Activated T-cell treated with anti-CD3 and anti-CD28 coated beads, Interleukin-2, amount 50 U/mL, for 24 hours (primary cell): ENCODE measurements at regions not wholly inside any gene's neighbourhood (a gene's known extent, or its start where the extent isn't known, plus 50 kb on each side); places are given as distances from the start of the nearest gene placed in this dataset.

Source experiments
- DNase-seq: peaks from one replicate; pipeline ENCODE4 v3.0.0-alpha.2; 2020
- H3K27ac Mint-ChIP-seq: 2 replicates; pipeline ENCODE4 v1.8.0; 2020; ENCODE audit warnings: mild to moderate bottlenecking, mixed read lengths
- H3K27me3 Mint-ChIP-seq: 2 replicates; pipeline ENCODE4 v1.8.0; 2020; ENCODE audit warnings: mixed read lengths
- H3K36me3 Mint-ChIP-seq: 2 replicates; pipeline ENCODE4 v1.8.0; 2020; ENCODE audit warnings: low read depth, mixed read lengths
- H3K4me1 Mint-ChIP-seq: 2 replicates; pipeline ENCODE4 v1.8.0; 2020; ENCODE audit warnings: low read depth, mixed read lengths
- H3K4me3 Mint-ChIP-seq: 2 replicates; pipeline ENCODE4 v1.8.0; 2020; ENCODE audit warnings: mild to moderate bottlenecking, moderate library complexity, mixed read lengths
- H3K9me3 Mint-ChIP-seq: 2 replicates; pipeline ENCODE4 v1.8.0; 2020; ENCODE audit warnings: mixed read lengths

GRCh38 chr11:133787379-133788141, 57.8 kb downstream of the SPATA19 start:
- no peak for DNase-seq
- peaks cover 3% of the 10 kb centered on the region for H3K4me1 Mint-ChIP-seq
- H3K27me3 Mint-ChIP-seq, result peaks cover 61% of the 10 kb centered on the region
- peaks cover 2% of the 10 kb centered on the region for H3K9me3 Mint-ChIP-seq
- no peak overlapping the region for H3K4me3 Mint-ChIP-seq
- H3K27ac Mint-ChIP-seq, result no peak overlapping the region
- no peaks in the 10 kb centered on the region for H3K36me3 Mint-ChIP-seq

- H3K9me3 Mint-ChIP-seq, result no peaks in the 10 kb centered on the region
- DNase-seq, result no peak
- H3K27me3 Mint-ChIP-seq, result peaks cover 55% of the 10 kb centered on the region
- H3K27ac Mint-ChIP-seq, result no peak overlapping the region
- no peak overlapping the region for H3K4me3 Mint-ChIP-seq
- no peaks in the 10 kb centered on the region for H3K36me3 Mint-ChIP-seq
- H3K4me1 Mint-ChIP-seq, result peaks cover 3% of the 10 kb centered on the region
Observed at GRCh38 chr11:133785795-133786340, 59.4 kb downstream of the SPATA19 start.

DNA sequence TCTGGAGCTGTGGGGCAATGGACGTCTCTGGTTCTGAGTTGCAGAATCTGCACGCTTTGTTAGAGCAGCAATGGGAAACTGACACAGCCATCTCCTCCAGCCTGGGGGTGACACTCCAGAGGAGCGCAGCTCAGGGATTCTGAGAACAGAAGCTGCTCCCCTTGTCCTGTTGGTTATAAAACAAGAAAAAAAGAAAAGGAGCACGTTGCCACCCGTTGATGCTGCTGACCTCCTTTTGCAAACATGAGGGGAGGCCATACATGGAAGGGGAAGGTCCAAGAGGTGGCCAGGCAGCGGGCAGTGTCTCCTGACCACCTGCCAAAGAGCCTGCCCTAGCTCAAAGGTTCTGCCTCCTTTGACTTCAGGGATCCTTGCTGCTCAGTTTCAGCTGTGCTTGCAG, 61.0 kb downstream of the SPATA19 start:
- no peak overlapping the region for H3K27ac Mint-ChIP-seq
- H3K4me3 Mint-ChIP-seq, result no peak overlapping the region
- H3K36me3 Mint-ChIP-seq, result no peaks in the 10 kb centered on the region
- H3K9me3 Mint-ChIP-seq, result peaks cover under 1% of the 10 kb centered on the region
- DNase-seq, result no peak
- H3K27me3 Mint-ChIP-seq, result peaks cover 45% of the 10 kb centered on the region
- H3K4me1 Mint-ChIP-seq, result peaks cover 3% of the 10 kb centered on the region

GRCh38 chr11:133782116-133782725, 63.1 kb downstream of the SPATA19 start:
- Mint-ChIP-seq H3K9me3 (peaks cover 5% of the 10 kb centered on the region), H3K4me1 (peaks cover under 1% of the 10 kb centered on the region), H3K36me3 (no peaks in the 10 kb centered on the region), H3K27ac (no peak overlapping the region), H3K4me3 (no peak overlapping the region), H3K27me3 (peaks cover 27% of the 10 kb centered on the region)
- DNase-seq, result no peak

DNA sequence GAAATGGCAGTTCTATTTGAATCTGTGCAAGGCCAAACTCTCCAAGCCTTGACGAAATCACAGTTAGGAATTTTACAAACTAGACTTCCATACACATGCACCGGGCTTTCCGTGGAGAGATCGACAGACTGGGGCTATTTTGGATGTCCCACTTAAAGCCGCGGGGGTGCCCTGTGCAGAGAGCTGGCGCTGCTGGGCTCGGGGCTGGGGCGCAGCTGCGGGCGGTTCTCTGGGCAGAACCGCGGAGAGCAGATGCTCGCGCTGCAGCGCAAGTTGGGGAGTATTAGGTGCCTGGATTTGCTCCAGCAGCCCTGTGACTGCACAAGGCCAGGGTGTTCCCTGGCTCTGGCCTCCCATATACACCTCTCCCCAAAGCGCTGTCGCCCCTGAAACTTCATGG, 67.2 kb downstream of the SPATA19 start:
- Mint-ChIP-seq H3K4me3 (no peak overlapping the region), H3K27ac (no peak overlapping the region), H3K36me3 (no peaks in the 10 kb centered on the region)

GRCh38 chr11:133776671-133777367, 68.5 kb downstream of the SPATA19 start:
- Mint-ChIP-seq H3K27me3 (peaks cover 2% of the 10 kb centered on the region), H3K4me1 (no peaks in the 10 kb centered on the region), H3K27ac (no peak overlapping the region), H3K4me3 (no peak overlapping the region), H3K36me3 (no peaks in the 10 kb centered on the region), H3K9me3 (peaks cover 13% of the 10 kb centered on the region)
- DNase-seq, result no peak

More for the DNA sequence above, 67.2 kb downstream of the SPATA19 start:
- Mint-ChIP-seq H3K27me3 (peaks cover 5% of the 10 kb centered on the region), H3K4me1 (no peaks in the 10 kb centered on the region), H3K9me3 (peaks cover 13% of the 10 kb centered on the region)
- DNase-seq, result no peak

- H3K27me3 Mint-ChIP-seq, result peaks cover 12% of the 10 kb centered on the region
- H3K4me3 Mint-ChIP-seq, result no peak overlapping the region
- no peaks in the 10 kb centered on the region for H3K4me1 Mint-ChIP-seq
- no peak overlapping the region for H3K27ac Mint-ChIP-seq
- H3K36me3 Mint-ChIP-seq, result no peaks in the 10 kb centered on the region
- H3K9me3 Mint-ChIP-seq, result peaks cover 10% of the 10 kb centered on the region
- no peak for DNase-seq
Observed at GRCh38 chr11:133762538-133762937, 82.8 kb downstream of the SPATA19 start.

- Mint-ChIP-seq H3K27me3 (peaks cover 6% of the 10 kb centered on the region), H3K4me3 (no peak overlapping the region), H3K27ac (no peak overlapping the region), H3K9me3 (peaks cover 4% of the 10 kb centered on the region), H3K4me1 (no peaks in the 10 kb centered on the region), H3K36me3 (no peaks in the 10 kb centered on the region)
- DNase-seq, result no peak
Observed at GRCh38 chr11:133753150-133753549, 92.2 kb downstream of the SPATA19 start.

GRCh38 chr11:133749841-133750240, 95.5 kb downstream of the SPATA19 start:
- DNase-seq, result no peak
- no peaks in the 10 kb centered on the region for H3K4me1 Mint-ChIP-seq
- no peak overlapping the region for H3K4me3 Mint-ChIP-seq
- no peak overlapping the region for H3K27ac Mint-ChIP-seq
- H3K36me3 Mint-ChIP-seq, result no peaks in the 10 kb centered on the region
- H3K9me3 Mint-ChIP-seq, result no peaks in the 10 kb centered on the region
- peaks cover 11% of the 10 kb centered on the region for H3K27me3 Mint-ChIP-seq

GRCh38 chr11:133747409-133747808, 97.9 kb downstream of the SPATA19 start:
- no peaks in the 10 kb centered on the region for H3K4me1 Mint-ChIP-seq
- no peak for DNase-seq
- H3K4me3 Mint-ChIP-seq, result no peak overlapping the region
- no peaks in the 10 kb centered on the region for H3K9me3 Mint-ChIP-seq
- H3K36me3 Mint-ChIP-seq, result no peaks in the 10 kb centered on the region
- H3K27ac Mint-ChIP-seq, result no peak overlapping the region
- H3K27me3 Mint-ChIP-seq, result peaks cover 11% of the 10 kb centered on the region

- no peaks in the 10 kb centered on the region for H3K4me1 Mint-ChIP-seq
- no peaks in the 10 kb centered on the region for H3K36me3 Mint-ChIP-seq
- no peaks in the 10 kb centered on the region for H3K9me3 Mint-ChIP-seq
- H3K4me3 Mint-ChIP-seq, result no peak overlapping the region
- H3K27ac Mint-ChIP-seq, result no peak overlapping the region
- DNase-seq, result no peak
- peaks cover 11% of the 10 kb centered on the region for H3K27me3 Mint-ChIP-seq
Observed at GRCh38 chr11:133746663-133747306, 98.5 kb downstream of the SPATA19 start.

- Mint-ChIP-seq H3K36me3 (no peaks in the 10 kb centered on the region), H3K4me3 (no peak overlapping the region), H3K27me3 (peaks cover 11% of the 10 kb centered on the region), H3K9me3 (no peaks in the 10 kb centered on the region), H3K4me1 (no peaks in the 10 kb centered on the region), H3K27ac (no peak overlapping the region)
- DNase-seq, result no peak
Observed at GRCh38 chr11:133745791-133746190, 99.5 kb downstream of the SPATA19 start.

- Mint-ChIP-seq H3K9me3 (peaks cover 4% of the 10 kb centered on the region), H3K27me3 (peaks cover 5% of the 10 kb centered on the region), H3K36me3 (no peaks in the 10 kb centered on the region), H3K4me3 (no peak overlapping the region), H3K27ac (no peak overlapping the region), H3K4me1 (no peaks in the 10 kb centered on the region)
- DNase-seq, result no peak
Observed at GRCh38 chr11:133742353-133742752, 103.0 kb downstream of the SPATA19 start.

- Mint-ChIP-seq H3K27ac (no peak overlapping the region), H3K4me3 (no peak overlapping the region), H3K9me3 (peaks cover 4% of the 10 kb centered on the region), H3K36me3 (no peaks in the 10 kb centered on the region), H3K4me1 (no peaks in the 10 kb centered on the region), H3K27me3 (no peaks in the 10 kb centered on the region)
- no peak for DNase-seq
Observed at GRCh38 chr11:133740963-133741362, 104.3 kb downstream of the SPATA19 start.
